HG03460 (cell line): ENCODE measurements at regions not wholly inside any gene's neighbourhood (a gene's known extent, or its start where the extent isn't known, plus 50 kb on each side); places are given as distances from the start of the nearest gene placed in this dataset.

Experiments
- ATAC-seq: cut with Tn5 transposase; IDR thresholded peaks from one replicate; pipeline ENCODE4 v1.9.1; 2021; ENCODE audit not compliant: unreplicated experiment

- ATAC-seq, result no peak
These were observed 75.8 kb downstream of the CCDC34 start for GRCh38 chr11:27287205-27287604.

GRCh38 chr11:27285761-27286160, 77.3 kb downstream of the CCDC34 start:
- ATAC-seq, result no peak

- ATAC-seq, result no peak
These were observed 80.2 kb downstream of the CCDC34 start for GRCh38 chr11:27282806-27283205.

- ATAC-seq, result no peak
These were observed 81.0 kb downstream of the CCDC34 start for GRCh38 chr11:27281740-27282590.

- no peak for ATAC-seq
These were observed 81.7 kb downstream of the CCDC34 start for GRCh38 chr11:27281276-27281675.

GRCh38 chr11:27280140-27280539, 82.9 kb downstream of the CCDC34 start:
- ATAC-seq, result no peak

- ATAC-seq, result no peak
These were observed 83.6 kb downstream of the CCDC34 start for GRCh38 chr11:27279460-27279859.

- no peak for ATAC-seq
These were observed 85.2 kb downstream of the CCDC34 start for GRCh38 chr11:27277843-27278242.

- ATAC-seq, result no peak
These were observed 86.9 kb downstream of the CCDC34 start for GRCh38 chr11:27276141-27276540.

- no peak for ATAC-seq
These were observed 88.1 kb downstream of the CCDC34 start for GRCh38 chr11:27274854-27275395.

- no peak for ATAC-seq
These were observed 96.9 kb downstream of the CCDC34 start for GRCh38 chr11:27266125-27266524.

- ATAC-seq, result no peak
These were observed 99.0 kb downstream of the CCDC34 start for GRCh38 chr11:27263986-27264385.

- ATAC-seq, result no peak
These were observed 100.0 kb downstream of the CCDC34 start for GRCh38 chr11:27263046-27263445.

- no peak for ATAC-seq
These were observed 107.6 kb downstream of the CCDC34 start for GRCh38 chr11:27255447-27255828.

GRCh38 chr11:27254744-27255446, 108.1 kb downstream of the CCDC34 start:
- ATAC-seq, result no peak

- ATAC-seq, result no peak
These were observed 109.8 kb downstream of the CCDC34 start for GRCh38 chr11:27253224-27253623.

GRCh38 chr11:27250867-27251665, 111.9 kb downstream of the CCDC34 start:
- no peak for ATAC-seq

GRCh38 chr11:27248576-27249509, 114.2 kb downstream of the CCDC34 start:
- no peak for ATAC-seq

GRCh38 chr11:27247660-27248059, 115.4 kb downstream of the CCDC34 start:
- no peak for ATAC-seq

- no peak for ATAC-seq
These were observed 116.1 kb downstream of the CCDC34 start for GRCh38 chr11:27246925-27247324.
